GM18951 (cell line): ENCODE measurements at regions not wholly inside any gene's neighbourhood (a gene's known extent, or its start where the extent isn't known, plus 50 kb on each side); places are given as distances from the start of the nearest gene placed in this dataset.
"Not testable (repeated sequence)": the region's sequence is repeated elsewhere in the genome, so short reads cannot be mapped to it uniquely, and the experiment has no call there.

Source experiments
- POLR2A ChIP-seq: IDR thresholded peaks from 4 replicates; pipeline ENCODE4 v1.6.1; 2011; ENCODE audit warnings: mild to moderate bottlenecking; ENCODE audit not compliant: insufficient read length, insufficient read depth; ENCODE audit errors: extremely low read depth
- in situ Hi-C: fragments of 300-500 bp; cut with MboI; formaldehyde crosslinking; loops from one replicate; pipeline ENCODE4 v1.12.0; 2022; ENCODE audit warnings: low sequenced_read_pairs, mixed read lengths, inconsistent platforms; ENCODE audit not compliant: unreplicated experiment

- in situ Hi-C loops: no loop called here
These were observed 862.9 kb upstream of the ACVR2A start for GRCh38 chr2:146981921-146982320.

GRCh38 chr2:146979746-146980145 is 865.1 kb upstream of the ACVR2A start:
- in situ Hi-C loops: no loop called here
- TF ChIP-seq POLR2A: no peak

More at GRCh38 chr2:146981921-146982320, 862.9 kb upstream of the ACVR2A start:
- no peak for TF ChIP-seq POLR2A

DNA sequence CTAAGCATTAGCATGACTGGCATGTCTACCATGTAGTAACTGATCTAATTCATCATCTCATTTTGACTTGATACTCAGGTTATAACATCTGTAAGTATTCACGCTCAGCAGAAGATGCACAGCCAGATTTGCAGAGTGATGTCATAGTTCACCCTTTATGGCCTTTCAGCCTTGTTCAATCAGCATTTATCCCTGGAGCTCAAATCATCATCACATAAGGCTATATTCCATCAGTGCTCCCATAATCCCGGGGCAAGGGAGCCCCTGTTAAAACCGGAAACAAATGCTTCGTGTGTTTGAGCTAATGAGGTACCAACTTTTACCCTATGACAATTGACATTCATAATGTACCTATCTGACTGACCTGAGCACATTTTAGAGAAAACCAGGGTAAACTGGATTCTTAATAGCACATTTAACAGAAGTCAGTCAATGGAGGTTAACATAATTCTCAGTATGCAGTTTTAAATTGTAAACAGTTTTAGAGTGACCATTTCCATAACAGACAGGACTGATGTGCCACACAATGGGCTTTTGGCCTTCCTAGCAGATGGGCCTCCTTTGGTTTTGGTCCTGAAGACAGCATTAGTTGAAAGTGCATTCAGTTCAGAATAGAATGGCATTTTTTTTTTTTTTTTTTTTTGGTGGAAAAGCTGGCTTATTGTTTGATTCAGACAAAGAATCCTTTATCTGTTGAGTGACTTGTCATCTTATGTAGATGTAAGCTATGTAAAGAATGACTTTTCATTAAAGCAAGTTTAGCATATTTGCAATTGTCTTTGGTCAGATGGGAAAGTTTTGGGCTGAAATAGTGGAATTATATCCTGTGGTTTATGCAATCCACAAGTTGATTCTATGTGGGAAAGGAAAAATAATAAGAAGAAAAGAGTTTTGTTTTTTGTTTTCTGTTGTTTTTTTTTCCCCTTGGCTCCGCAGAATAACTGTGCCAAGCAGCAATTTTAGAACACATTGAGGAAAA is 866.0 kb upstream of the ACVR2A start:
- in situ Hi-C loops: no loop called here
- no peak for TF ChIP-seq POLR2A

- in situ Hi-C loops: not testable (repeated sequence)
These were observed 873.8 kb upstream of the ACVR2A start for GRCh38 chr2:146970981-146971380.

- in situ Hi-C loops: not testable (repeated sequence)
These were observed 875.1 kb upstream of the ACVR2A start for GRCh38 chr2:146969703-146970102.

- in situ Hi-C loops: no loop called here
- TF ChIP-seq POLR2A: no peak
These were observed 880.3 kb upstream of the ACVR2A start for GRCh38 chr2:146964494-146964893.

DNA sequence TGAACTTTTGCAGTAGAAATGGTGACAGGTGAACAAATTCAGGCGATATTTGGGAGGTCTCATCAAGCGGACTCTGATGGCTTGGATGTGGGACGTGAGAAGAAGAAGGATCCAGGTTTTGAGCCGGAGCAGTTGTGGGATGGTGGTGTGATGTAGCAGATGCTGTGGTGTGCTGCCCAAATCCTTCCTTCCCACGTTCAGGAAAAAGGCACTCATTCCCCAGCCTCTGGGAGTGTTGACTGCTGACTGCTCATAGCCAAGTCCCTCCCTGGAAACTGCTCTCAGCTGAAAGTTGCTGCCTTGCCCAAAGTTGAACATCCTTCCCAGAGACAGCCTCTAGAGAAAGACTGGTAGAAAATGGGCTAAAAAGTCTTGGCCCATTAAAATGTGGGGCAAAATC is 890.3 kb upstream of the ACVR2A start:
- in situ Hi-C loops: no loop called here
- TF ChIP-seq POLR2A: no peak

DNA sequence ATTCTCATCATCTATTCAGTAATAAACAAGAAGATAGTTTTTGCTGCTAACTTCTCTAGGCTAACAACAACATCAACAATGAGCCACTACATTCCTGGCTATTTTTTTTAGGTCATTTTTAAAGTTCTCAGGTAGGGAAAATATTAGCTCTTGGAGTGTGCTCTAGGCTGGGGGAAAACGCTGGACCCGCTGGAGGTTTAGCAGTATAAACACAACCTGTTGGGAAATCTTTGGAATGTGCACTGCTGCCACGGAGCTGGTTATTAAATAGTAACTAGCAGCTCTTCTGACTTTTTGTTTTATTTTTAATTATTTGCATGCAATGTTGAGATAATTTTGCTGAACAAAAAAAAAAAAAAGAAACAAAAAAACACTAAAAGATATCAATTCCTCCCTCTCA is 892.1 kb upstream of the ACVR2A start:
- in situ Hi-C loops: no loop called here
- TF ChIP-seq POLR2A: no peak

DNA sequence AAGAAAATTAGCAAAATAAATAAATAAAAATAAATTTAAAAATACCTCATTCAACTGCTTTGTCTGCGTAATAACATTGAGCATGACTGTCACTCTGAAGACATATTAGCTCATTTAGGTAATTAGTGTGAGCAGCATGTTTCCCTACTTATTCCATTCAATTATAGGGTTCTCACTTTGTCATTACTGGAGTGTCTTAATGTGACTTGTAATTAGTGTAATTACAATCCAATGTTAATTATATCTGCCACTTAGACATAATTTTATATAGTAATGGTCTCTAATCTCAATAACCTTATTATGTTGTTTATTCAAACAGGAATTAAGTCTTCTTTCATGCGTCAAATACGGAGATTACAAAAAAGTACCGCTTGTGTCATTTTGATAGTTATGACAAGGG is 893.9 kb upstream of the ACVR2A start:
- in situ Hi-C loops: no loop called here
- TF ChIP-seq POLR2A: no peak

DNA sequence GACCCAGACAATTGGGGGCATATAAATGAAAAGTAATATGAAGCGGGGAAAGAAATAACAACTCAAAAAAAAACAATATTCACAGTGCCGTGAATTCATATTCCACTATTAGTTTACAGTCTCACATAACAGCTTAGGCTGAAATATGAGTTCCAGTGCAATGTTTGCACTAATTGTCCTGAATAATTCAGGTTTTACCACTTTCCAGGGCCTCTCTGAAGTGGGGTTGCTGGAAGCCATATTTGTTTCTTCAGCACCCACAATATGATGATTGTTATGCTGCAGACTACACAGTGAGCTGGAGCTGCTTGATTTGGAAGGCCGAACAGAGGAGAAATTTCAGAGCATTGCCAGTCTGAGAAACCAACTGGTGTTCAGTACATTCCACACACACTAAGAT is 894.5 kb upstream of the ACVR2A start:
- TF ChIP-seq POLR2A: no peak
- in situ Hi-C loops: no loop called here

DNA sequence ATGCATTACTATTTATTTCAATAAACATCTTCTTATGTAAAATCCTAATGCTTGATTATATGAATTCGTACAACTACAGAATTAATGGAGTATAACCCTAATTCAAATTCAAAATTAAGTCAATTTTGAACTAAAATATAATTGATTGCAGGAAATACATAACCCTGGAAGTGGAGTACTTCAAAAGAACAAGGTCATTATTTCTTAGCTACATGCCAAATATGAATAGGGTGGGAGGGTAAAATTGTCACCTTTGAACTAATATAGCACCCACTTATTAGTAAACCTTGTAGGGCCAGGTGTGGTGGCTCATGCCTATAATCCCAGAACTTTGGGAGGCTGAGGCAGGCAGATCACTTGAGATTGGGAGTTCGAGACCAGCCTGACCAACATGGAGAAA is 895.4 kb upstream of the ACVR2A start:
- TF ChIP-seq POLR2A: no peak
- in situ Hi-C loops: no loop called here

GRCh38 chr2:146944601-146945000 is 900.2 kb upstream of the ACVR2A start:
- in situ Hi-C loops: no loop called here
- TF ChIP-seq POLR2A: no peak

DNA sequence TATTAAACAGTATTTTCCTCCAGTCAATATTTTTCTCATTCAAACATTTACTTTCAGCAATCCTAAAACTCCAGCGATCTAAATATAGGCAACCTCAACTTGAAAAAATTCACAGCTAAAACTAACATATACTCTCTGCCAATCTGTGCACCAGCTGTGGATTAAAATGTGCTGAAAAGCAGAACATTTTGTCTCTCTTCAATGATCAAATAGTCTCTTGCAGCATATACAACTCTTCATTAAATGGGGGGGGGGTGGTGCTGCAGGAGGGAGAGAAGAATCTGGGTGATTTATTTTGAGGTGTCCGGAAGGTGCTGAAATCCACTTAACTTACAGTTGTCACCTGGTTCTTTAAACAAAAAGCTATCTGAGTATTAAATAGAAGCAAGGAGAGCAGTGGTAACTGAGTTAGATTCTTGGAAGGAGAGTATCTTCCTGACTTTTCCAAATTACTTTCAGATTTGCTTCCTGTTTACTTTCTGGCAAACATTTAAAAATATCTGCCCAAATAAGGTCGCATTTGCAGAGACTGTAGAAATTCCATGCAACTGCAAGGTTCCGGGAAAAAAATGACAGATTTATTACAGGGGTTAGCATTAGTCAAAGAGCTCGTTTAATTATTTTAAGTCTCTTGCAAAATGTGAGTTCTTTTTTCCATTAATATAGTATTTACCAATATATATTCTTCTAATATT is 904.7 kb upstream of the ACVR2A start:
- no peak for TF ChIP-seq POLR2A
- in situ Hi-C loops: no loop called here

DNA sequence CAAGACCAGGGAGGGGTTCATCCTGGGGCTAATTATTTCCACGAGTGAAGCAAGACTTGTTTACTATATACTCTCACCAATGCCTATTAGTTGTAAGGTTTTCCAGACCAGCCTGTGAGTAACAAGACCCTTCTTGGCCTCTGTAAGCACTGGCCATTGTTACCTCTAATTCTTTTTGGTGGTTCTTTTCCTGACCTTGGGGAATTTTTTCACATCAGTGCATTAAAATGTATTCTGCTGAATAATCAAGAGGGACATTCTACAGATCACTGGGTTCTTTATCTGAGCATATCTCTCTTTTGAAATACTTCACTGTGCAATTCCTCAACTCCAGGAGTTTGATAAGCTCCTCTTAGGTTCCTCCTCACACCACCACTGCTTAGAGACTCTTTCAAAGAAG is 909.9 kb upstream of the ACVR2A start:
- no peak for TF ChIP-seq POLR2A
- in situ Hi-C loops: no loop called here
